ENCODE measurements at regions not wholly inside any gene's neighbourhood (a gene's known extent, or its start where the extent isn't known, plus 50 kb on each side); places are given as distances from the start of the nearest gene placed in this dataset.

GRCh38 chr13:99796175-99796819 is 175.3 kb downstream of the ZIC5 start:
- in situ Hi-C loops (cut with HindIII; ENCODE audit: low sequenced_read_pairs): no loop called here

DNA sequence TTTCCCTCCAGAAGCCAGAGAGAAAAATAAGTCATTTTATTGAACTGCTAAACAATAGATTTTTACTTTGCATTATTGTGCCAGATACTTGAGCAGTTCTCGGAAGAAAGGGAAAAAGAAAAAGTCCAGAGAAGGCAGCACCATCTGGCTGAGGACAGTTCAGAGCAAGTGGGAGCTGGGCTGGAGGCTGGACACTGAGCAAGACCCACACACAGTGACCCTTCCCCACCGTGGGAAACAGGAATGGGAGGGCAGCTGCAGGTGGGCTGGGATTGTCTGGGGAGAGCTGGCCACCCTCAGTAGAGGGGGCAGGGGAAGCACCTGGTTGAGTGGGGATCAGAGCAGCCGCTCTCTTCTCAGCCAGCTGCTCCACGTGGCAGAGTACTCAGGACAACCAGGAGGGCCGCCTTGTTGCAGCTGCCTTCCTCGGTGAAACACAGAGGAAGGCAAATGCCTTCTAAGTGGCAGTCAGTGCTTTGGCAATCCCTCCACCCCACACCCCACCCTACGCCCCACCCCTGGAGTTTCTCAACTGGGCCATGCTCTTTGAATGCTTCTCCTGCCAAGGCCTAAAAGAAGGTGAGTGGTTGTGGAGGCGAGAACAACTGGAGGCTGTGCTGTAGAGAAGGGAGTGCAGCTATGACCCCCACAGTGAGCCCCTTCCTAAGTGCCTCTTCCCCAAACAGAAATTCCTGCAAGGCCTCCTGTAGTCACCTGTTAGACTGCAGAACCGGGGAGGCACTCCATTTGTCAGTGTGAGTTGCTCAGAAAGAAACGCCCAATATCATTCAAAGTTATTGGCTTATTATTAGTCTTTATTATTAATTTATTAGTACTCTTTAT is 179.3 kb downstream of the ZIC5 start:
- in situ Hi-C loops (cut with HindIII; ENCODE audit: low sequenced_read_pairs): no loop called here

- in situ Hi-C loops (cut with HindIII; ENCODE audit: low sequenced_read_pairs): no loop called here
Observed at GRCh38 chr13:99782669-99783068, 188.9 kb downstream of the ZIC5 start.

DNA sequence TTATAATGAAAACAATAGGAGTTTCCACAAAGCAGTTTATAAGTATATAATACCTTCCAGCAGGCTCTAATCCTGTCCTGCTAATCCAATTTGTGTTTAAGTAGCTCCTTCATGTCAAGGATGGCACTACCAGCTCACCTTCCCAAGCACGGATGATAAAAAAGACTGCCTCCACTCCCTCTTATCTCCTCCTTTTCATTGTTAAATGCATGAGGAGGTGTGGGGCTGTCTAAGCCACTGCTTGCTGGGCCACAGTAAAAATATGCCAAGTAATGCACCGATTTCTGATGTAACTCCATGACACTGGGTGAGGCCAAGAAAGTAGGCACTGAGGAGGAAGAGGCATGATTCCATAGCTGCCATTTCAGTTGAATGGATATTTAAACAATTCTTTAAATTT is 193.1 kb downstream of the ZIC5 start:
- in situ Hi-C loops (cut with HindIII; ENCODE audit: low sequenced_read_pairs): no loop called here

GRCh38 chr13:99777873-99778272 is 193.7 kb downstream of the ZIC5 start:
- in situ Hi-C loops (cut with HindIII; ENCODE audit: low sequenced_read_pairs): no loop called here

DNA sequence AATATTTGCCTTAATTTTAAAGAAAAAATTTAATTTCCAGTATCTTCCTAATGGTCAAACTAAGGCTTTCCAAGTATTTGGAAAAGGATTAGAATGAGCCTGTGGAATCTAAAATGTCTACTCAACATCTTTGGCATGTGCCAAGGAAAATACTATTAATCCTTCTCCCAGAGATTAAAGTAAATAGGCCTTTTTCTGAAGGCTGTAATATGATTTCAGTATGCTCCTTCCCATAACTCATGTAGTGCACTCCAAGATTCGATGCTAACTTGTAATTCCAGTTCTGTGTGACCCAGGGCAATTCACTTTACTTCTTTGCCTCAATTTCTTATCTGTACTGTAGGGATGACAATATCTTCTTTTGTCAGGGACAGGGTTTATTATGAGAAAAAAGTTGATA is 196.9 kb downstream of the ZIC5 start:
- in situ Hi-C loops (cut with HindIII; ENCODE audit: low sequenced_read_pairs): no loop called here

- in situ Hi-C loops (cut with HindIII; ENCODE audit: low sequenced_read_pairs): no loop called here
Observed at GRCh38 chr13:99768986-99769385, 202.6 kb downstream of the ZIC5 start.

DNA sequence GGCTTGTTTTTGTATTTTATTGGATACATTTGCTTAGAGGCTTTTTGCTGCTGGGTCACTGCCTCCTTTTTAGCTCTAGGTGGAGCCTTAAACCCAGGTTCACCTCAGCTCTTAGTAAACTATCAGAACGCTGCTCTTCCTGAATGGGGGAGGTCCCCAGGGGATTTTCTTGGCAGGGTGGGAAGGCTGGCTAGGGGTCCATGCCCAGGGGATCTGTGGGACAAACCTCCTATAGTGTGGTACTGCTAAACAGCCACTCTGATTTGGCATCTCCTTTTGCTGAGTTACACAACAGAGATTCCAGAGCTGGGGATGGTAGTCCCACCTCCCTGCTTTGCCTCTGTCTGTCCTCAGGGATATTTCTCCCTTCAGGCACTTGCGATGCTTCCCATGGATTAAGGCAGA is 204.9 kb downstream of the ZIC5 start:
- in situ Hi-C loops (cut with HindIII; ENCODE audit: low sequenced_read_pairs): no loop called here

DNA sequence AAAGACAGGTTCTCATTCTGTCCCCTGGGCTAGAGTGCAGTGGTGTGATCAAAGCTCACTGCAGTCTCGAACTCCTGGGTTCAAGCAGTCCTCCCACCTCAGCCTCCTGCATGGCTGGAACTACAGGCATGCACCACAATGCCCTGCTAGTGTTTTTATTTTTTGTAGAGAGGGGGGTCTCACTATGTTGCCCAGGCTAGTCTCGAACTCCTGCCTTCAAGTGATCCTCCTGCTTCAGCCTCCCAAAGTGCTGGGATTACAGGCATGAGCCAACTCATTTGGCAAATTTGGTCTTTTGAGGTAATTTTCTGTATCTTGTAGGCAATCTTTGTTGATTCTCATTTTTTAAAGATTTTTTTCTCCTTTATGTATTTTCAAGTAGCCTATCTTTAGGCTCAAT is 205.7 kb downstream of the ZIC5 start:
- in situ Hi-C loops (cut with HindIII; ENCODE audit: low sequenced_read_pairs): no loop called here

GRCh38 chr13:99760456-99760855 is 211.1 kb downstream of the ZIC5 start:
- in situ Hi-C loops (cut with HindIII; ENCODE audit: low sequenced_read_pairs): no loop called here

GRCh38 chr13:99759163-99759552 is 212.4 kb downstream of the ZIC5 start:
- in situ Hi-C loops (cut with HindIII; ENCODE audit: low sequenced_read_pairs): loop anchor here (5.0 kb wide), 3 partner anchors 52 to 78 kb away; no protein-coding TSS in a partner anchor

GRCh38 chr13:99758460-99759162 is 213.0 kb downstream of the ZIC5 start:
- in situ Hi-C loops (cut with HindIII; ENCODE audit: low sequenced_read_pairs): loop anchor here (5.0 kb wide), 3 partner anchors 51 to 79 kb away; no protein-coding TSS in a partner anchor

- in situ Hi-C loops (cut with HindIII; ENCODE audit: low sequenced_read_pairs): loop anchor here (5.0 kb wide), 3 partner anchors 51 to 79 kb away; no protein-coding TSS in a partner anchor
Observed at GRCh38 chr13:99757756-99758459, 213.7 kb downstream of the ZIC5 start.

DNA sequence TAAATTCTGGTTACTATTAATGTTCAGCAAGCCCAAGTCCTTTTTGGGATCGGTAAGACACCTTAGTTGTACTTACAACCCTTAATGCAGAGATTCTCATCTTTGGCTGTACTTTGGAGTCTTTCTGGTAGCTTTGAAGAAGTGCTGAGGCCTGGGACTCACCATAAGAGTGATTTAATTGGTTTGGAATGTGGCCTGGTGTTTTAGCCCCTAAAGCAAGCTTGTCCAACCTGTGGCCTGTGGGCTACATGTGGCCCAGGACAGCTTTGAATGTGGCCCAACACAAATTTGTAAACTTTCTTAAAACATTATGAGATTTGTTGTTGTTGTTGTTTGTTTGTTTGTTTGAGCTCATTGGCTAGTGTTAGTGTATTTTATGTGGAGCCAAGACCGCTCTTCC is 215.3 kb downstream of the ZIC5 start:
- in situ Hi-C loops (cut with HindIII; ENCODE audit: low sequenced_read_pairs): loop anchor here (5.0 kb wide), 3 partner anchors 49 to 81 kb away; no protein-coding TSS in a partner anchor

GRCh38 chr13:99754750-99755149 is 216.8 kb downstream of the ZIC5 start:
- in situ Hi-C loops (cut with HindIII; ENCODE audit: low sequenced_read_pairs): loop anchor here (5.0 kb wide), 3 partner anchors 47 to 83 kb away; no protein-coding TSS in a partner anchor

GRCh38 chr13:99752373-99752772 is 219.2 kb downstream of the ZIC5 start:
- in situ Hi-C loops (cut with HindIII; ENCODE audit: low sequenced_read_pairs): no loop called here

GRCh38 chr13:99751517-99752199 is 219.9 kb downstream of the ZIC5 start:
- in situ Hi-C loops (cut with HindIII; ENCODE audit: low sequenced_read_pairs): no loop called here

- in situ Hi-C loops (cut with HindIII; ENCODE audit: low sequenced_read_pairs): no loop called here
Observed at GRCh38 chr13:99750951-99751350, 220.6 kb downstream of the ZIC5 start.

DNA sequence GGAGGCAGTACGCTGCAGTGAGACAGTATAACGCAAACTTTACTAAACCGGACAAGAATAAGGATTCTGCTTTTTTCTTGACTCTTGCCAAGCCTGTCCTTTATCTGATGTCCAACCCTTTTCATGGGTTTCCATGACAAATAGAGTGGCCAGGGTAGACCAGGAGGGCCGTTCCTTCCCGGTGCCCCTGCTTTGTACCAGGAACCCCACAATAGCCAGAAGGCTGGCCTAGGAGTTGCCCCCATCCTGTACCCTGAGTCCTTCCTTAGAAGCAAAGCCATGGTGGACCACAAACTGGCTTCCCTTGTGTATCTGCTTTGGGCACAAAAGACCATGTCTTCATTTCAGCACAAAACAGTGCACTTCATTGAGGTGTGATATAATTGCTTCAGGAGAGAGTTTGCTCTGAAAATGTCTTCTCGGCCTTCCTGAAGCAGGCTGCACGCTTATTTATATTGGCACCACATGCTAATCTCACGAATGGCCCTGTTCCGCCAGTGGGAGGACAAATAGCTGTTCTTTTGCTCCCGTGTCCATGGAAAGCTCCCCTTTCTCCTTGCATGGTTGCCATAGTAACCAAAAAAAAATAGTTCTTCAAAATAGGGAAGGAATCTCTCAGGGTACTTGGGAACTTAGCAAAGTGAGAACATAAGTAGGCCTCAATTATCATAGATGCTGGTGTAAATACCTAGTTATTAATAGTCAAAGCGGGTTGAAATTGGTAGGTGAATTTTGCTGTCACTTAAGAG is 222.1 kb downstream of the ZIC5 start:
- in situ Hi-C loops (cut with HindIII; ENCODE audit: low sequenced_read_pairs): no loop called here

DNA sequence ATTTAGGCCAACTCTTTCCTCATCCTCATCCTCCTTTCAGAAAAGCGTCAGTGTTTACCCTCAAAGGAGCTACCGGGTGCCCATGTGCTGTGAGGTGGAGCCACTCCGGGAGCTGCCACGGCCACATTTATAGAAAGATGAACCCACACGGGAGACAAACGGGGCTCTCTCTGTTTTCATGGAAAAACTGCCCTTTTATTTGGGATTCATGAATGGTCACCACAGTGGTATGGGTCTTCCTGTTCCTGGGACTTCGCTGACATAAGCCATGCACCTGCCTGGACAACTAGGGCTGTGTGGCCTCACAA is 224.2 kb downstream of the ZIC5 start:
- in situ Hi-C loops (cut with HindIII; ENCODE audit: low sequenced_read_pairs): no loop called here
